Peyer's patch (tissue), 4 donors: ENCODE measurements at regions not wholly inside any gene's neighbourhood (a gene's known extent, or its start where the extent isn't known, plus 50 kb on each side); places are given as distances from the start of the nearest gene placed in this dataset.

ENCODE experiments used
- CTCF ChIP-seq, 6 experiments: fragments of 450-650 bp in 4 of 6; fragments of 200-600 bp in 2 of 6; sonication (generic) in 1 of 6; IDR thresholded peaks; one replicate each; pipeline ENCODE4 v1.5.1; 2017 to 2019; ENCODE audit warnings: antibody characterized with exemption in 6 of 6, mild to moderate bottlenecking in 3 of 6, moderate library complexity in 1 of 6
- POLR2A ChIP-seq, 2 donors: fragments of 450-650 bp; IDR thresholded peaks; one replicate each; pipeline ENCODE4 v1.5.1; 2017; ENCODE audit warnings: antibody characterized with exemption in 2 of 2, mild to moderate bottlenecking in 2 of 2, moderate library complexity in 2 of 2

- TF ChIP-seq CTCF (IDR thresholded peaks at IDR 0.05): no peak
- TF ChIP-seq POLR2A (IDR thresholded peaks at IDR 0.05): no peak
Measured at GRCh38 chr18:60064271-60064670, 164.5 kb downstream of the PMAIP1 start.
